SHP77 treated with DMSO at 0.1 percent for 48 hours (cell line): ENCODE measurements at regions not wholly inside any gene's neighbourhood (a gene's known extent, or its start where the extent isn't known, plus 50 kb on each side); places are given as distances from the start of the nearest gene placed in this dataset.
"Not testable (repeated sequence)": the region's sequence is repeated elsewhere in the genome, so short reads cannot be mapped to it uniquely, and the experiment has no call there.

Source experiments
- DNase-seq: peaks from one replicate; lab custom pipeline; 2025; lab: John Stamatoyannopoulos, UW

DNA sequence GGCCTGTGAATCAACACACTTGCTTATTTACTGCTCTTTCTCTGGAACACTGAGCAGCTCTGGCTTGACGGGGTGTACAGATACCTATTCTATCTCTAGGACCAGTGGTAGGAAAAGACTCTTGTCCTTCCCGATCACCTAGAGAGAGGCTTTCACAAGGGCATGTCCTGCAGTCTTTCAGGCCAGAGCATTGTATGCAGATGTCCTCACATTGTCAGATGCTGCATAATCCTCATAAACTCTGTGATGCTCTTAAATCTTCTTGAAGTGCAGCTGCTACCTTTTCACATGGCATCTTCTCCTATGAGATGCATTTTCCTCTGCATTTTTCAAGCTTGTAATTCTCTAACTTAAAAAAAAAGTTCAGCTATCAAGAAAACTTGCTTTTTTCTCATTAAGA, 369.4 kb downstream of the OLFM4 start:
- DNase-seq: no peak

DNA sequence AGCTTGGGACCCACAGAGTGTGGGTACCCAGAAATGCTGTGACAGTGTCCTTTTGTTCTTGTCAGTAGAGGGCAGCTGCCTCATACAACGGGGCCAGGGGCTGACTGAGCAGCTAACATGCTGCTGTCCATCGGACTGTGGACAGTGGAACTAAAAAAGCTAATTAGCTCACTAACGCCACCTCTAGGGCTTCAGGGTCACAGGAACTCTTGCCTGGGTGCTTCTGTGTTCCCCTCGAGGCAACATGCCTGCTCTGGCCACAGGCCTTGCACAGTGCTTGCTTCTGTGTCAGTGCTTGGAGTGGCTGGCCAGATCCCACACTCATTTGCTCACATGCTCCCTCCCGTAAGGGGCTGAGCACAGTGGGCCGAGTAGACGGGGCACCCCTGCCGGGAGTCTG, 377.0 kb downstream of the OLFM4 start:
- DNase-seq: no peak

GRCh38 chr13:53408306-53408705, 379.7 kb downstream of the OLFM4 start:
- DNase-seq: no peak

GRCh38 chr13:53408847-53409568, 380.4 kb downstream of the OLFM4 start:
- no peak for DNase-seq

DNA sequence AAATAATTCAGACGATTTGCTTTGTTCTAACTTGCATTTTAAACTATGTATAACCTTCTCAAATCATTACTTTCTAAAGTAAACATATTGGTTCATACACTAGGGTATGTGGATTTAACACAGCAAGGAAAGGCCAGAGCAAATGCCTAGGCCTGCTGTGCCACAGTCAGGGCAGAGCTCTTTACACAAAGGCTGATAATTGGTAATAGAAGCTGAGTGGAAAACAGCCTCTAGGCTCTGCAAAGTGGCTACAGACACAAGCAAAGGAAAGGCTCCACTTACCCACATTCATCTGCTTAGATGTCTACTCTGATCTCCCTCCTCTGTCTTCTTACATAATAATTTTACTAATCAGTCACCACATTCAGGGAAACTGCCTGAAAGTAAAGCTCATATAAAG, 382.9 kb downstream of the OLFM4 start:
- no peak for DNase-seq

- no peak for DNase-seq
Measured at GRCh38 chr13:53415135-53415534, 386.5 kb downstream of the OLFM4 start.

GRCh38 chr13:53417601-53418000, 389.0 kb downstream of the OLFM4 start:
- no peak for DNase-seq

DNA sequence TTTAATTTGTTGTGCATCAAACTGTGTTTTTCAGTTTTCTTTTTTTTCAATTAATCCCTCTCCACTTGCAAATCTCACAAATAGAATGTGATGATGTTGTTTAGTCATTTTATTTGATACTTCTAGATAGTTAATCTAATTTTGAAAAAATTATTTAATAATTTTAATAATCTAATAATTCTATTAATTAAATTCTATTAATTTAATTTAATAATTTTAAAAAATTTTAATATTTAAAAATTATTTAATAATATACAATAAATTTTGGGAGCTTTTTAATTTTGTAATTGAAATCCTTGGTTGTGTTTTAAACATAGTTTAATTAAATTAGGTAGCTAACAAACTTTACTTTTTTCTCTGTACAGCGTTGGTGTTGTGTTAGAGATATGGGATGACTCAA, 393.8 kb downstream of the OLFM4 start:
- no peak for DNase-seq

GRCh38 chr13:53436396-53436795, 407.8 kb downstream of the OLFM4 start:
- no peak for DNase-seq

DNA sequence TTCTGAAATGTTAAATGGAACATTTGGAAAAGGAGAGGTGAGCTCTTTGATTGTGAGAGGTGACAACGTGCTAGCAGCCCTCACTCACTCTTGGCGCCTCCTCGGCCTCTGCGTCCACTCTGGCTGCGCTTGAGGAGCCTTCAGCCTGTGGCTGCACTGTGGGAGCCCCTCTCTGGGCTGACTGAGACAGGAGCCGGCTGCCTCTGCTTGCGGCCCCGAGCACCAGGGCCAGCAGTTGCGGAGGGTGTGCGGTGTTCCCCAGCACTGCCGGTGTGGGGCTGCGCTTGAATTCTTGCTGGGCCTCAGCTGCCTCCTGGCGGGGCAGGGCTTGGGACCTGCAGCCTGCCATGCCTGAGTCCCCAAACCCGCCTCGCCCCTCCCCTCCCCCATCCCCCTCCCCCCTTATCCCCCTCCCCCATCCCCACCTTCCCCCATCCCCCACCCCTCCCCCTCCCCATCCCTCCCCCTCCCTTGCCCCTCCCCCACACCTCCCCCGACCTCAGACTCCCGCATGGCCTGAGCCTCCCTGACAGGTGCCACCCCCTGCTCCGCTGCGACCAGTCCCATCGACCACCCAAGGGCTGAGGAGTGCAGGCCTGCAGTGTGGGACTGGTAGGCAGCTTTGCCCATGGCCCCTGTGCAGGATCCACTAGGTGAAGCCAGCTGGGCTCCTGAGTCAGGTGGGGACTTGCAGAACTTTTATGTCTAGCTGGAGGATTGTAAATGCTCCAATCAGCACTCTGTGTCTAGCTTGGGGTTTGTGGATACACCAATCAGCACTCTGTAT, 411.0 kb downstream of the OLFM4 start:
- DNase-seq: no peak

DNA sequence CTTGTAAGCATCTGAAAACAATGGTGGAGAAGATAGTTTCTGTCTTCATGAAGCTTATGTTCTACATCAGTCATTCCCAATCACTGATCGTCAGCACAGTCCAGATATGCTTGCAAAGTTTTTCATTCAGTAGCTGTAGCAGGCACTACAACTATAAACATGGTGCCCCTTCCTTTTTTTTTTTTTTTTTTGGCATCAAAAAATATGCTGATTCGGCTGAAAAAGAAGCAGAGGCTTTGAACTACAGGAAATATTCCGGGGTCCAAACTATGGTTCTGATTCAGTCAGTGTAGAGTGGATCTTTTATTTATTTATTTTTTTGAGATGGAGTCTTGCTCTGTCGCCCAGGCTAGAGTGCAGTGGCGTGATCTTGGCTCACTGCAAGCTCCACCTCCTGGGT, 414.4 kb downstream of the OLFM4 start:
- no peak for DNase-seq

DNA sequence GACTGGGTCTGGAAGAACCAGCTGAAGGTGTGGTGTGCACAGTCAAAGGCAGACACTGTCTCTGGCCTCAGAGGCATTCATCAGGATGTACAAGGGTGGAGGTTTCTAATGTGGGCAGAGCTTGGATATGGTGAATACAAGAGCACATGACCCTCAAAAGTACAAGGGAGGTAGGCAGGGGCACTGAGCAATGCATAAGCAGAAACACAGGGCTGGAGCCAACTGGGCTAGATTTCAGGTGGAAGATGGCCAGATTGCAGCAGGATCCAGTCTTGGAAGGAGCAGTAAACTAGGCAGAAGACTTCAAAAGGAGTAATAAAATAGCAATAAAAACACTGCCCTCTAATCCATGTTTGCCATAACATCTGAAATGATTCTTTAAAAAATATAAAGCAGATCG, 417.1 kb downstream of the OLFM4 start:
- no peak for DNase-seq

DNA sequence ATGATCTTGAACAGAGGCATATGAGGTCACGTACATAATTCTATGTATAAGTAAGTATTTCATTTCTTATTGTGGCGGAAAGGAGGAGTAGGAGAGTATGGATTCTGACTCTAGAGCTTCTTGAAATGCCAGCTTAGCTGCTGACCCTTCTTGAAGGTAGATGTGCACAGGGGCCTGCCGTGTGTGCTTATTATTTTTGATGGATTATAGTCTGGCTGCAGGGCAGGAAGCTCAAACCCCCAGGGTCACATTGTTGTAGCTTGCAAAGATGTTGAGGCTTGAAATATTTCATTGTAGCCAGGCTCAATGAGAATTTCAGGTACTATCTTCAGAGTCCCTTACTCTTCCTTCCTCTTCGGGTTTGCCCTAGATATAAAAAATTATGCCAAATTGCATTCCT, 418.8 kb downstream of the OLFM4 start:
- DNase-seq: no peak

DNA sequence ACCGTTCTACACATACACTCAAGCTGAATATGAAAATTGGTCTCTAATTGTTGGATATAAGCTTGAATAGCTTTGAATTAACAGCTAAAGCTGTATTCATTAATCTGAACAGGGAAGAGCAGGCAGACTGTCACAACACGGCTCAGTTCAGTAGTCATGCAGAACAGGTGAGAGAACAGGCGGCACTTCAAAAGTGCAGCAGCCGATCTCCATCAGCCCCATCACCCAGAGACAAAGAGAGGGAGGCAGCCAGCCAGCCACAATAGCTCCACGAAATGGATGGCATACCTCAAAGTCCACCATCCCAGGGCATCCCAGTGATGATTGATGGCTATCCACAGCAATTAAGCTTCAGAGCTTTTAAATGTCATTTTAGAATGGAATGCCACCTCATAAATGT, 419.2 kb downstream of the OLFM4 start:
- no peak for DNase-seq

- not testable (repeated sequence) for DNase-seq
Measured at GRCh38 chr13:53452263-53452808, 423.7 kb downstream of the OLFM4 start.

GRCh38 chr13:53460796-53461195, 432.2 kb downstream of the OLFM4 start:
- no peak for DNase-seq

GRCh38 chr13:53463106-53463505, 434.5 kb downstream of the OLFM4 start:
- no peak for DNase-seq

DNA sequence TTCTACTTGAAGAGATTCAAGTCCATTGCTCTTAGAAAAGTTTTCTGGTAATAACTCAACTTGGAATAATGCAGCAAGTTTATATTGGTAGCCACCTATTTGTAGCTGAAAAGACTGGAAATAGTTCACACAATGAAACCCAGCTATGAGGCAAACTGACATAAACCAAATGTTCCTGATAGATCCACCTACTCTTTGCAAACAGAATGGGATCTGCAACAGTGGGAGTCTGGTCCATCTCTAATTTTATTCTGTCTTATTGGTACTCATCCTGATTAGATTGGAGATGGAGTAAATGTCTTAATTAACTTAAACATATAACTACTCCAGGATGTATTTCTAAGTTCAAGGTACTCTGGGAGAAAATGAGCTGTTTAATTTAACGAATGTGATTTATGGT, 438.0 kb downstream of the OLFM4 start:
- no peak for DNase-seq

DNA sequence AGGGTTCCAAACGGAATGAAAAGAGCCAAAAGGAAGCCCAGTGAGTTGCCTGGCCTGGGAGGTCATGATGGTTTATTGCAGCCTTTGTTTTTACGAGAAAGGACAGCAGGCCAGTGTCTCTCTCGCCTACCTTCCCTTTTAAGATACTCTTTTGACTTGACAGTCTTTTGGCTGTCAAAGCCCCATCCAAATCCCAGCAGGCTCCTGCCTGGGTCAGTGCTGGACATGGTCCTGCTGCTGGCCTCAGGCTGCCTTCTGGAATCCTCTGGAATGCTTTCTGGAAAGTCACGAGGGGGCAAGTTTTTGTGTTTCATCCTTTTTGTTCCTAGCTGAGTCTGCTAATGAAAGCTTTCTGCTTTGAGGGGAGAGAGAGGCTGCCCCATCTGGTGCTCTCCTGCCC, 444.8 kb downstream of the OLFM4 start:
- no peak for DNase-seq

DNA sequence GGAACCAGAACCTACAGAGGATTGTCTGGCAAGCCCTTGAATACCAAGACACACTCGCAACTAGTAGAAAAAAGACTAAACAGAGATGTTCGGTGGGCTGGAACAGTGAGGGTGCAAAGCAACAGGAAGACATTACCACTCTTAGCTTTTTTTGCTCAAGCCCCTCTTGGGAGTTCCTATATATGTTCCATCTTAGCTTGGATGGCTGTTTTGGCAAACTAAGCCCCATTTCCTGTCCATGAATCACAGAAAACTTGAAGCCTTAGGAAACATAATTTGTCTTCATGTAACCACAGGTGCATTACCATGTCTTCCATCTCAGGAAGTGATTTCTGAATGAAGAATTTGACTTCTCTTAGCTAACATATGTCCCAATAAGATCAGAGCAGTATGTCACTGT, 446.3 kb downstream of the OLFM4 start:
- no peak for DNase-seq

- DNase-seq: no peak
Measured at GRCh38 chr13:53490752-53491151, 462.1 kb downstream of the OLFM4 start.

DNA sequence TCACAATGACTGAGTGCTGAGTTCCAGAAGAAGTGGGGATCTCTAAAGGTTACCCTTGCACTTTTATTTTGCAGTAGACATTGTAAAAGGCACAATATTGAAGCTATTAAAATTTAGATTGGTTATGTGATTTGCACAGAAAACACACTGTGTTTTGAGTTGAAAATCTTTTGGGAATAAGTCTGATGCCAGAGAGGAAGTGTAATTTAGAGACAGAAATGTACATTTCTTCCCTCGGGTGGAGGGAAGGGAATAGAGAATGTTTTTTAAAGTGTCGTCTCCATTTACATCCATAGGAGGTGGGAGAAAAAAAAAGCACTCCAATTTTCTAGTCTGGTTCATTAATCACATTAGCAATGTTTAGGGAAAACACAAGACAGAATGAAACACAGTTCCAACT, 465.8 kb downstream of the OLFM4 start:
- DNase-seq: no peak

GRCh38 chr13:53499576-53500133, 471.0 kb downstream of the OLFM4 start:
- no peak for DNase-seq
